PC-9 (cell line): ENCODE measurements at regions not wholly inside any gene's neighbourhood (a gene's known extent, or its start where the extent isn't known, plus 50 kb on each side); places are given as distances from the start of the nearest gene placed in this dataset.

Source experiments
- BruUV-seq: library from RNA; stranded (reverse); fragments of 400-500 nt; replicated peaks from 2 replicates; lab custom pipeline; 2021; lab: Mats Ljungman, UMichigan
- CTCF ChIA-PET: fragments of 300-600 bp; sonication (Branson Sonifier 250); formaldehyde crosslinking; loops from one replicate; lab custom pipeline; 2022; ENCODE audit warnings: antibody characterized with exemption; lab: Charles Lee
- POLR2A ChIA-PET: fragments of 300-600 bp; sonication (Branson Sonifier 250); formaldehyde crosslinking; loops from one replicate; lab custom pipeline; 2022; ENCODE audit warnings: antibody characterized with exemption; ENCODE audit not compliant: unreplicated experiment; lab: Charles Lee
- DNase-seq, 2 experiments: peaks; one replicate each; pipeline versions ENCODE4 v3.0.0 to v3.0.0-alpha.2; 2015 to 2022; ENCODE audit warnings: mixed read lengths in 1 of 2
- H2AFZ ChIP-seq: fragments of 200-600 bp; sonication (generic); 2 replicates; pipeline ENCODE4 v1.8.1; 2017; ENCODE audit warnings: antibody characterized with exemption
- H3F3A ChIP-seq: fragments of 200-600 bp; sonication (generic); 2 replicates; pipeline ENCODE4 v1.8.1; 2017; ENCODE audit warnings: antibody characterized with exemption, mild to moderate bottlenecking, low read depth; ENCODE audit not compliant: insufficient read depth
- H3K27ac ChIP-seq: fragments of 200-600 bp; sonication (generic); 2 replicates; pipeline ENCODE4 v1.6.1; 2016; ENCODE audit warnings: mixed run types
- H3K27me3 ChIP-seq: fragments of 200-600 bp; sonication (generic); 2 replicates; pipeline ENCODE4 v1.6.1; 2016; ENCODE audit warnings: low read depth, mixed run types; ENCODE audit not compliant: insufficient read depth
- H3K36me3 ChIP-seq: fragments of 200-600 bp; sonication (generic); 2 replicates; pipeline ENCODE4 v1.6.1; 2016; ENCODE audit warnings: low read depth, mixed run types
- H3K4me1 ChIP-seq: fragments of 200-600 bp; sonication (generic); replicated peaks from 2 replicates; pipeline ENCODE4 v1.6.1; 2016; ENCODE audit warnings: mixed run types; ENCODE audit not compliant: insufficient read depth
- H3K4me2 ChIP-seq: fragments of 200-600 bp; sonication (generic); 2 replicates; pipeline ENCODE4 v1.6.1; 2017; ENCODE audit warnings: mixed run types
- H3K4me3 ChIP-seq: fragments of 200-600 bp; sonication (generic); 2 replicates; pipeline ENCODE4 v1.6.1; 2016; ENCODE audit warnings: mixed run types
- H3K79me2 ChIP-seq: fragments of 200-600 bp; sonication (generic); 2 replicates; pipeline ENCODE4 v1.6.1; 2017; ENCODE audit warnings: low read depth, mixed run types
- H3K9me2 ChIP-seq: fragments of 200-600 bp; sonication (generic); 2 replicates; pipeline ENCODE4 v1.8.1; 2017; ENCODE audit warnings: mild to moderate bottlenecking; ENCODE audit not compliant: insufficient read depth
- H3K9me3 ChIP-seq: fragments of 200-600 bp; sonication (generic); 2 replicates; pipeline ENCODE4 v1.8.1; 2016; ENCODE audit warnings: low read depth; ENCODE audit not compliant: insufficient read depth
- H4K20me1 ChIP-seq: fragments of 200-600 bp; sonication (generic); 2 replicates; pipeline ENCODE4 v1.8.1; 2017; ENCODE audit not compliant: insufficient read depth
- CTCF ChIP-seq: fragments of 200-600 bp; sonication (generic); conservative IDR thresholded peaks from 2 replicates; pipeline ENCODE4 v1.6.1; 2017; ENCODE audit warnings: mixed run types, antibody characterized with exemption, mild to moderate bottlenecking, moderate library complexity
- EZH2 ChIP-seq: fragments of 200-600 bp; sonication (generic); IDR thresholded peaks from 2 replicates; pipeline ENCODE4 v1.8.0; 2017; ENCODE audit warnings: antibody characterized with exemption, low read depth
- intact Hi-C: fragments of 100-400 bp; cut with micrococcal nuclease; formaldehyde crosslinking; loops from one replicate; pipeline ENCODE4 v1.10.0; 2022; ENCODE audit not compliant: unreplicated experiment

DNA sequence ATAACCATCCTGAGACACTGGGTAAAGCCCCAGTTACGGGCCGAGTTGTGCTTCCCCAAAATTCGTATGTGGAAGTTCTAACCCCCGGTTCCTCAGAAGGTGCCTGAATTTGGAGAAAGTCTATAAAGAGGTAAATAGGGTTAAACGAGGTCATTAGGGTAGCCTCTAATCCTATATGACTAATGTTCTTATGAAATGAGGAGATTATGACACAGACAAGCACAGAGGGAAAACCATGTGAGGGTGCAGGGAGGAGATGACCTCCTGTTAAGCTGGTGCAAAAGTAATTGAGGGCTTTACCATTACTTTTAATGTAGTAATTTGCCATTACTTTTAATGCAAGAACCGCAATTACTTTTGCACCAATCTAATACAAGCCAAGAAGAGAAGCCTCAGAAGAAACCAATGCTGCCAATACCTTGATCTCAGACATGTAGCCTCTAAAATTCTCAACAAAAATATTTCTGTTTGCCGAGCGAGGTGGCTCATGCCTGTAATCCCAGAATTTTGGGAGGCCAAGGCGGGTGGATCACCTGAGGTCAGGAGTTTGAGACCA lies 260.8 kb downstream of the GPATCH2 start:
- Histone ChIP-seq H3K27me3 (no peaks in the 10 kb centered on the region), H3F3A (no peaks in the 10 kb centered on the region), H4K20me1 (no peaks in the 10 kb centered on the region), H3K9me3 (no peaks in the 10 kb centered on the region), H3K4me3 (no peak overlapping the region), H3K4me1 (peaks cover 7% of the 10 kb centered on the region; the same call in 1 of the 2 replicates), H2AFZ (no peak overlapping the region), H3K4me2 (0 out of 2 replicates have a peak overlapping the region, but pooled peaks have one; percentile 1), H3K36me3 (no peaks in the 10 kb centered on the region), H3K27ac (no peak overlapping the region), H3K79me2 (no peaks in the 10 kb centered on the region), H3K9me2 (no peaks in the 10 kb centered on the region; the same call in 1 of the 2 replicates)
- intact Hi-C loops, result no loop called here
- TF ChIP-seq CTCF (no peak), EZH2 (no peak)
- no peak for DNase-seq
- no TSS peak for BruUV-seq
- ChIA-PET CTCF (no interaction called here), POLR2A (no interaction called here)

GRCh38 chr1:217369271-217369981 lies 261.5 kb downstream of the GPATCH2 start:
- no peak for DNase-seq
- Histone ChIP-seq H3K79me2 (no peaks in the 10 kb centered on the region), H4K20me1 (no peaks in the 10 kb centered on the region), H2AFZ (no peak overlapping the region), H3F3A (no peaks in the 10 kb centered on the region), H3K4me2 (0 out of 2 replicates have a peak overlapping the region, but pooled peaks have one; percentile 1), H3K9me2 (no peaks in the 10 kb centered on the region; the same call in 1 of the 2 replicates), H3K27ac (no peak overlapping the region), H3K9me3 (no peaks in the 10 kb centered on the region), H3K27me3 (no peaks in the 10 kb centered on the region), H3K36me3 (no peaks in the 10 kb centered on the region), H3K4me1 (peaks cover 7% of the 10 kb centered on the region; the same call in 1 of the 2 replicates), H3K4me3 (no peak overlapping the region)
- intact Hi-C loops, result no loop called here
- ChIA-PET CTCF (no interaction called here), POLR2A (no interaction called here)
- TF ChIP-seq CTCF (no peak), EZH2 (no peak)
- no TSS peak for BruUV-seq

GRCh38 chr1:217364220-217364619 lies 266.7 kb downstream of the GPATCH2 start:
- no peaks in the 10 kb centered on the region for H3K79me2 ChIP-seq
- no peaks in the 10 kb centered on the region; the same call in 1 of the 2 replicates for H3K9me2 ChIP-seq
- no peak for TF ChIP-seq CTCF
- no peak for TF ChIP-seq EZH2
- POLR2A ChIA-PET, result interaction anchor here (0.6 kb wide), 1 partner anchor 199 kb away, joined by 6 read pairs; no protein-coding TSS in a partner anchor
- H4K20me1 ChIP-seq, result no peaks in the 10 kb centered on the region
- no peak overlapping the region for H3K4me2 ChIP-seq
- H3K27me3 ChIP-seq, result no peaks in the 10 kb centered on the region
- no peak overlapping the region for H3K27ac ChIP-seq
- H3K4me3 ChIP-seq, result no peak overlapping the region
- no TSS peak for BruUV-seq
- no peaks in the 10 kb centered on the region for H3K36me3 ChIP-seq
- H2AFZ ChIP-seq, result 0 out of 2 replicates have a peak overlapping the region, but pooled peaks have one; percentile 47
- no peaks in the 10 kb centered on the region for H3K9me3 ChIP-seq
- intact Hi-C loops, result no loop called here
- DNase-seq, result no peak
- CTCF ChIA-PET, result no interaction called here
- no peaks in the 10 kb centered on the region for H3F3A ChIP-seq
- peaks cover 1% of the 10 kb centered on the region for H3K4me1 ChIP-seq
